Activated CD8-positive, alpha-beta T cell treated with anti-CD3 and anti-CD28 coated beads for 36 hours (primary cell): ENCODE measurements at regions not wholly inside any gene's neighbourhood (a gene's known extent, or its start where the extent isn't known, plus 50 kb on each side); places are given as distances from the start of the nearest gene placed in this dataset.

Source experiments
- ATAC-seq: fragments of 200-7000 bp; cut with Tn5 transposase; one replicate; pipeline ENCODE4 v1.10.0; 2021; ENCODE audit warnings: mild to moderate bottlenecking, moderate library complexity
- CTCF ChIA-PET: fragments of 350-600 bp; sonication (Branson Sonifier 250); formaldehyde crosslinking; loops from one replicate; lab custom pipeline; 2021; ENCODE audit warnings: antibody characterized with exemption; lab: Charles Lee
- POLR2A ChIA-PET: fragments of 350-600 bp; sonication (Branson Sonifier 250); formaldehyde crosslinking; loops from one replicate; lab custom pipeline; 2021; ENCODE audit warnings: antibody characterized with exemption; lab: Charles Lee
- DNase-seq: peaks from one replicate; pipeline ENCODE4 v3.0.0-alpha.2; 2020
- H3K27ac Mint-ChIP-seq: one replicate; pipeline ENCODE4 v1.8.0; 2021; ENCODE audit warnings: mild to moderate bottlenecking, mixed read lengths
- H3K27me3 Mint-ChIP-seq: one replicate; pipeline ENCODE4 v1.8.0; 2021; ENCODE audit warnings: mixed read lengths
- H3K36me3 Mint-ChIP-seq: one replicate; pipeline ENCODE4 v1.8.0; 2021; ENCODE audit warnings: low read depth, mixed read lengths
- H3K4me1 Mint-ChIP-seq: one replicate; pipeline ENCODE4 v1.8.0; 2021; ENCODE audit warnings: low read depth, mixed read lengths
- H3K4me3 Mint-ChIP-seq: one replicate; pipeline ENCODE4 v1.8.0; 2021; ENCODE audit warnings: mild to moderate bottlenecking, moderate library complexity, mixed read lengths
- H3K9me3 Mint-ChIP-seq: one replicate; pipeline ENCODE4 v1.8.0; 2021; ENCODE audit warnings: mixed read lengths
- intact Hi-C: fragments of 100-400 bp; cut with micrococcal nuclease; formaldehyde crosslinking; loops from one replicate; pipeline ENCODE4 v1.10.0; 2022
- TF ChIP-seq, protein P1 (sequence below): fragments of 200-600 bp; IDR thresholded peaks from one replicate; pipeline ENCODE4 v1.8.0; 2022; ENCODE audit warnings: antibody characterized with exemption, mild to moderate bottlenecking

DNA sequence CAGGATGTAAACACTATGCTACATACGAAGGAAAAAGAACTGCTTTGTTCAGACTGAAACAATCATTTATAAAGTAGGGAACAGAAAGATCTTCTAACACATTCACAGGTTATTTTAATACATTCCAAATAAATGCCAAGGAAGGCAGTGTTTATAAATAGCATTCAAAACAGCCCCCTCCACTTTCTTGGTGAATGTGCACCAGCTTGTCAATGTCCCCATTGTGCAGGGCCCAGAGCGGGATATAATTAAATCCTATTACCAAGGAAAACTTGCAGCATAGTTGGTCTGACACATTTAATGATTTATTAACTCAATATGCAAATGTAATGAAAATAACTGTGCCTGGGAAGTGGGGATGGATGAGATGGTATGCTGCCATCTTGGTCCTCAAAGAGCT lies 135.9 kb upstream of the RAD23B start:
- DNase-seq, result no peak
- no peaks in the 10 kb centered on the region for H3K36me3 Mint-ChIP-seq
- H3K27ac Mint-ChIP-seq, result no peak overlapping the region
- intact Hi-C loops, result no loop called here
- ChIA-PET CTCF (interaction anchor here (0.7 kb wide), 1 partner anchor 9 kb away, joined by 3 read pairs; no protein-coding TSS in a partner anchor), POLR2A (no interaction called here)
- H3K4me3 Mint-ChIP-seq, result no peak overlapping the region
- TF ChIP-seq, protein P1, sequence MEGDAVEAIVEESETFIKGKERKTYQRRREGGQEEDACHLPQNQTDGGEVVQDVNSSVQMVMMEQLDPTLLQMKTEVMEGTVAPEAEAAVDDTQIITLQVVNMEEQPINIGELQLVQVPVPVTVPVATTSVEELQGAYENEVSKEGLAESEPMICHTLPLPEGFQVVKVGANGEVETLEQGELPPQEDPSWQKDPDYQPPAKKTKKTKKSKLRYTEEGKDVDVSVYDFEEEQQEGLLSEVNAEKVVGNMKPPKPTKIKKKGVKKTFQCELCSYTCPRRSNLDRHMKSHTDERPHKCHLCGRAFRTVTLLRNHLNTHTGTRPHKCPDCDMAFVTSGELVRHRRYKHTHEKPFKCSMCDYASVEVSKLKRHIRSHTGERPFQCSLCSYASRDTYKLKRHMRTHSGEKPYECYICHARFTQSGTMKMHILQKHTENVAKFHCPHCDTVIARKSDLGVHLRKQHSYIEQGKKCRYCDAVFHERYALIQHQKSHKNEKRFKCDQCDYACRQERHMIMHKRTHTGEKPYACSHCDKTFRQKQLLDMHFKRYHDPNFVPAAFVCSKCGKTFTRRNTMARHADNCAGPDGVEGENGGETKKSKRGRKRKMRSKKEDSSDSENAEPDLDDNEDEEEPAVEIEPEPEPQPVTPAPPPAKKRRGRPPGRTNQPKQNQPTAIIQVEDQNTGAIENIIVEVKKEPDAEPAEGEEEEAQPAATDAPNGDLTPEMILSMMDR, result no peak
- no peaks in the 10 kb centered on the region for H3K9me3 Mint-ChIP-seq
- peaks cover 9% of the 10 kb centered on the region for H3K27me3 Mint-ChIP-seq
- H3K4me1 Mint-ChIP-seq, result no peaks in the 10 kb centered on the region
- ATAC-seq, result no peak

DNA sequence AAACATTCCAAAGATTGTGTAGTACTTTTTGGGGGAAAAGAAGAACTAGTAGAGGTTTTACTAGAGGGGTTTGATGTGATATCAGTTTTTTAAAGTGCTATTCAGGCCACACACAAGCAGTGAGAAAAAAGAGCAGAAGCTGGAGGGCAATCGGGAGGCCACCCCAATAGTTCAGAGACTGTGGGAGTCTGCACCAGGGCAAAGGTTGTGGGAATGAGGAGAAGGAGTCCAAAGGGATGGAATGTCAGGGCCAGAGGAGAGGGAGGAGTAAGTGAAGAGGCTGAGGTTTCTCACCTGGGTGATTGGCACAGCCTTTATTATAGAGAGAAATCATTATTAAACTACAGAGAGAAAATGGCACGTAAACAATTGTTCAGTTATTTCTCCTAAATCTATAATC lies 134.9 kb upstream of the RAD23B start:
- DNase-seq (no peak), ATAC-seq (no peak)
- TF ChIP-seq, protein P1, result no peak
- Mint-ChIP-seq H3K9me3 (no peaks in the 10 kb centered on the region), H3K4me3 (no peak overlapping the region), H3K27me3 (peaks cover 8% of the 10 kb centered on the region), H3K4me1 (no peaks in the 10 kb centered on the region), H3K27ac (no peak overlapping the region), H3K36me3 (no peaks in the 10 kb centered on the region)
- ChIA-PET POLR2A (no interaction called here), CTCF (interaction anchor here (1.4 kb wide), 1 partner anchor 10 kb away, joined by 7 read pairs; no protein-coding TSS in a partner anchor)
- intact Hi-C loops, result no loop called here

DNA sequence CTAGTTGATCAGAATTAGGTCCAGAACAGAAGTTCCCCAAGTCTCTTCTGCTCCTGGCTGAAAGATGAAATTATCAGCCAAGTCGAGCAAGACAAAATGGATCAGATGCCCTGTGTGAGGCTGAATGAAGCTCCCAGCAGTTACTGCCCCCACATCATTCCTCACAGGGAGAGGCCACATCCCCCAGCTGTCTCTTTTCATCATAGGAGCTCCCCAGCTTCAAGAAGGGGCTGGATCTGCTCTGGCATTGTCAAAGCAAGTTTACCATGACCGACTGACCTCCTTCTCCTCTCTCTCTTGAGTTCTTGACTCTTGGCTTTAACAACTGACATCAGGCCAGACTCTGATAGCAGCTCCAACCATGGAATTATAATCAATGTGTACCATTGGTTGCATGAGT lies 133.3 kb upstream of the RAD23B start:
- no peak for DNase-seq
- Mint-ChIP-seq H3K4me1 (no peaks in the 10 kb centered on the region), H3K27ac (no peak overlapping the region), H3K27me3 (peaks cover 6% of the 10 kb centered on the region), H3K4me3 (no peak overlapping the region), H3K36me3 (no peaks in the 10 kb centered on the region), H3K9me3 (no peaks in the 10 kb centered on the region)
- POLR2A ChIA-PET, result no interaction called here
- CTCF ChIA-PET, result interaction anchor here (0.9 to 2.3 kb wide), 2 partner anchors 12 to 22 kb away, joined by 3 to 13 read pairs; no protein-coding TSS in a partner anchor
- ATAC-seq, result no peak
- intact Hi-C loops, result no loop called here
- TF ChIP-seq, protein P1, result no peak

DNA sequence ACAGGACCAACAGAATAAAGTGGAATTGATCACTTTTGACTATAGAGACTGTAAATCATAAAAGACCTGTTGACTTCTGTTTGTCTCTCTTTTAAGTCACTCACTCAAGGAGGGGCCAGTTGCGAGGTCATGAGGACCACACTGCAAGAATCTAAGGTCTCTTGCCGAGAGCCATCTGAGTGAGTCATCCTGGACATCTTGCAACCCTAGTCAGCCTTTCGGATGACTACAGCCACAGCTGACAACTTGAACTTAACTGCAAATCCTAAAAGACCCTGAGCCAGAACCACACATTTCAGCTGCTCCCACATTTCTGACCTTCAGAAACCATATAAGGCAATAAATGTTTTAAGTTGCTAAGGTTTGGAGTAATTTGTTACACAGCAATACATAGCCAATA lies 129.7 kb upstream of the RAD23B start:
- peaks cover 11% of the 10 kb centered on the region for H3K27me3 Mint-ChIP-seq
- H3K4me1 Mint-ChIP-seq, result no peaks in the 10 kb centered on the region
- no peaks in the 10 kb centered on the region for H3K9me3 Mint-ChIP-seq
- intact Hi-C loops, result no loop called here
- CTCF ChIA-PET, result no interaction called here
- H3K36me3 Mint-ChIP-seq, result no peaks in the 10 kb centered on the region
- H3K4me3 Mint-ChIP-seq, result no peak overlapping the region
- TF ChIP-seq, protein P1, result no peak
- DNase-seq (no peak), ATAC-seq (no peak)
- POLR2A ChIA-PET, result no interaction called here
- H3K27ac Mint-ChIP-seq, result no peak overlapping the region

DNA sequence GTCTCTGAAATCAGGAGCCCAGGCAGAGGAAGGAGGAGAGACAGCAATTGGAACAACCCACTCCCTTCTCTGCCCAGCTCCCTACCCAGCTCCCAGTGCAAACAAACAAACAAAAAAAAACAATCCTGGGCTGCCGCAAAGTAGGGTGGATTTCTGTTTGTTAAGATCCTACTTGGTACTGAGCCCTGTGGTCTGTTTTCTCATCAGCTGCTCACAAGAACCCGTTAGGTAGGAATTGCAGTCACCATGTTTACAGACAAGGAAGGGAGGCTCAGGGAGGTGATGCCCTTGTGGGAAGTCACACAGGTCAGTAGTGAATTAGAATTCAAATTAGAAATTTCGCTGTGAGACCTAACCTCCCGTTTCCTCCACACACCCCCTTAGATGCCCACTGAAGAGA lies 128.8 kb upstream of the RAD23B start:
- ChIA-PET CTCF (no interaction called here), POLR2A (no interaction called here)
- intact Hi-C loops, result no loop called here
- Mint-ChIP-seq H3K4me3 (no peak overlapping the region), H3K9me3 (no peaks in the 10 kb centered on the region), H3K27me3 (peaks cover 11% of the 10 kb centered on the region), H3K4me1 (no peaks in the 10 kb centered on the region), H3K27ac (no peak overlapping the region), H3K36me3 (no peaks in the 10 kb centered on the region)
- TF ChIP-seq, protein P1, result no peak
- ATAC-seq, result no peak
- DNase-seq, result no peak
